ENCODE measurements at regions not wholly inside any gene's neighbourhood (a gene's known extent, or its start where the extent isn't known, plus 50 kb on each side); places are given as distances from the start of the nearest gene placed in this dataset.

DNA sequence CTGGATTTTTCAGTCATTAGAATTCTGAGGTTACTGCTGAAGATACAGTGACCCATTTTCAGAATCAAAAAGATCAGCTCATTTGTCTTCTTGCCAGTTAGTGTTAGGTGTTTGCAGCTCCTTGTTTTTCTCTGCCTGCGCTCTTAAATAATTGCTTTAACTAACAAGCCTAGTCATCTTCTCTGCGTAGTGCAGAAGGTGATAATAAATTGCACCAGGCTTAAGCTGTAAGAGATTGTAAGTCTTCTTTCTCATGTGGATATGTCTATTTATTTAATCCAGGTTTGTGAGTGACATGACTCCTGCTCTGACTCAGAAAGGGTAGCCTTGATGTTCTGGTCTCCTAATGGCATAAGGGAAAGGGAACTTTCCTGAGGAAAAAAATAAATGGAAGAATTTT lies 167.2 kb downstream of the CEP135 start:
- H3K27ac ChIP-seq (ENCODE audit: low read depth, low read length) = no peak overlapping the region
- H3K36me3 ChIP-seq (ENCODE audit: insufficient read depth, low read length) = no peaks in the 10 kb centered on the region
- H3K4me3 ChIP-seq (ENCODE audit: insufficient read depth, low read length) = no peak overlapping the region
- H3K9me3 ChIP-seq (ENCODE audit: low read depth, low read length) = no peaks in the 10 kb centered on the region
- H2AFZ ChIP-seq (ENCODE audit: low read length) = no peak overlapping the region
- no peaks in the 10 kb centered on the region for H3K79me2 ChIP-seq (ENCODE audit: insufficient read depth, low read length)
- TF ChIP-seq, protein P1, sequence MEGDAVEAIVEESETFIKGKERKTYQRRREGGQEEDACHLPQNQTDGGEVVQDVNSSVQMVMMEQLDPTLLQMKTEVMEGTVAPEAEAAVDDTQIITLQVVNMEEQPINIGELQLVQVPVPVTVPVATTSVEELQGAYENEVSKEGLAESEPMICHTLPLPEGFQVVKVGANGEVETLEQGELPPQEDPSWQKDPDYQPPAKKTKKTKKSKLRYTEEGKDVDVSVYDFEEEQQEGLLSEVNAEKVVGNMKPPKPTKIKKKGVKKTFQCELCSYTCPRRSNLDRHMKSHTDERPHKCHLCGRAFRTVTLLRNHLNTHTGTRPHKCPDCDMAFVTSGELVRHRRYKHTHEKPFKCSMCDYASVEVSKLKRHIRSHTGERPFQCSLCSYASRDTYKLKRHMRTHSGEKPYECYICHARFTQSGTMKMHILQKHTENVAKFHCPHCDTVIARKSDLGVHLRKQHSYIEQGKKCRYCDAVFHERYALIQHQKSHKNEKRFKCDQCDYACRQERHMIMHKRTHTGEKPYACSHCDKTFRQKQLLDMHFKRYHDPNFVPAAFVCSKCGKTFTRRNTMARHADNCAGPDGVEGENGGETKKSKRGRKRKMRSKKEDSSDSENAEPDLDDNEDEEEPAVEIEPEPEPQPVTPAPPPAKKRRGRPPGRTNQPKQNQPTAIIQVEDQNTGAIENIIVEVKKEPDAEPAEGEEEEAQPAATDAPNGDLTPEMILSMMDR (IDR thresholded peaks at IDR 0.05; ENCODE audit: extremely low read depth, low read depth, low read length) = no peak
- DNase-seq (ENCODE audit: insufficient read length, low spot score, missing footprints) = no peak
- H3K27me3 ChIP-seq (ENCODE audit: insufficient read depth, low read length) = peaks cover 7% of the 10 kb centered on the region
- no peaks in the 10 kb centered on the region for H3K4me1 ChIP-seq (ENCODE audit: insufficient read depth, low read length)
- no peak overlapping the region for H3K4me2 ChIP-seq (ENCODE audit: insufficient read depth, low read length)
- no peaks in the 10 kb centered on the region for H4K20me1 ChIP-seq (ENCODE audit: insufficient read depth, low read length)

- Histone ChIP-seq H3K79me2 (ENCODE audit: insufficient read depth, low read length) (no peaks in the 10 kb centered on the region), H3K27me3 (ENCODE audit: insufficient read depth, low read length) (peaks cover 7% of the 10 kb centered on the region), H3K4me3 (ENCODE audit: insufficient read depth, low read length) (no peak overlapping the region), H3K36me3 (ENCODE audit: insufficient read depth, low read length) (no peaks in the 10 kb centered on the region), H3K27ac (ENCODE audit: low read depth, low read length) (no peak overlapping the region), H4K20me1 (ENCODE audit: insufficient read depth, low read length) (no peaks in the 10 kb centered on the region), H2AFZ (ENCODE audit: low read length) (no peak overlapping the region), H3K4me2 (ENCODE audit: insufficient read depth, low read length) (no peak overlapping the region), H3K9me3 (ENCODE audit: low read depth, low read length) (no peaks in the 10 kb centered on the region), H3K4me1 (ENCODE audit: insufficient read depth, low read length) (no peaks in the 10 kb centered on the region)
- DNase-seq (ENCODE audit: insufficient read length, low spot score, missing footprints) = no peak
- TF ChIP-seq, protein P1 (IDR thresholded peaks at IDR 0.05; ENCODE audit: extremely low read depth, low read depth, low read length) = no peak
Observed at GRCh38 chr4:56112377-56112776, 163.6 kb downstream of the CEP135 start.

GRCh38 chr4:56106180-56107147 lies 157.7 kb downstream of the CEP135 start:
- no peaks in the 10 kb centered on the region for H3K4me1 ChIP-seq (ENCODE audit: insufficient read depth, low read length)
- no peak overlapping the region for H3K4me3 ChIP-seq (ENCODE audit: insufficient read depth, low read length)
- no peak overlapping the region for H2AFZ ChIP-seq (ENCODE audit: low read length)
- TF ChIP-seq, protein P1 (IDR thresholded peaks at IDR 0.05; ENCODE audit: extremely low read depth, low read depth, low read length) = no peak
- no peak overlapping the region for H3K4me2 ChIP-seq (ENCODE audit: insufficient read depth, low read length)
- H3K27me3 ChIP-seq (ENCODE audit: insufficient read depth, low read length) = no peaks in the 10 kb centered on the region
- no peak for DNase-seq (ENCODE audit: insufficient read length, low spot score, missing footprints)
- no peaks in the 10 kb centered on the region for H3K79me2 ChIP-seq (ENCODE audit: insufficient read depth, low read length)
- no peaks in the 10 kb centered on the region for H3K36me3 ChIP-seq (ENCODE audit: insufficient read depth, low read length)
- no peaks in the 10 kb centered on the region for H3K9me3 ChIP-seq (ENCODE audit: low read depth, low read length)
- H3K27ac ChIP-seq (ENCODE audit: low read depth, low read length) = no peak overlapping the region
- no peaks in the 10 kb centered on the region for H4K20me1 ChIP-seq (ENCODE audit: insufficient read depth, low read length)

- no peaks in the 10 kb centered on the region for H3K36me3 ChIP-seq (ENCODE audit: insufficient read depth, low read length)
- TF ChIP-seq, protein P1 (IDR thresholded peaks at IDR 0.05; ENCODE audit: extremely low read depth, low read depth, low read length) = no peak
- H3K4me3 ChIP-seq (ENCODE audit: insufficient read depth, low read length) = no peak overlapping the region
- no peak overlapping the region for H3K27ac ChIP-seq (ENCODE audit: low read depth, low read length)
- no peak overlapping the region for H3K4me2 ChIP-seq (ENCODE audit: insufficient read depth, low read length)
- no peaks in the 10 kb centered on the region for H3K79me2 ChIP-seq (ENCODE audit: insufficient read depth, low read length)
- H3K27me3 ChIP-seq (ENCODE audit: insufficient read depth, low read length) = no peaks in the 10 kb centered on the region
- H3K4me1 ChIP-seq (ENCODE audit: insufficient read depth, low read length) = no peaks in the 10 kb centered on the region
- H2AFZ ChIP-seq (ENCODE audit: low read length) = no peak overlapping the region
- H3K9me3 ChIP-seq (ENCODE audit: low read depth, low read length) = no peaks in the 10 kb centered on the region
- no peak for DNase-seq (ENCODE audit: insufficient read length, low spot score, missing footprints)
- no peaks in the 10 kb centered on the region for H4K20me1 ChIP-seq (ENCODE audit: insufficient read depth, low read length)
Observed at GRCh38 chr4:56104188-56104587, 155.4 kb downstream of the CEP135 start.
